ENCODE measurements at regions not wholly inside any gene's neighbourhood (a gene's known extent, or its start where the extent isn't known, plus 50 kb on each side); places are given as distances from the start of the nearest gene placed in this dataset.

DNA sequence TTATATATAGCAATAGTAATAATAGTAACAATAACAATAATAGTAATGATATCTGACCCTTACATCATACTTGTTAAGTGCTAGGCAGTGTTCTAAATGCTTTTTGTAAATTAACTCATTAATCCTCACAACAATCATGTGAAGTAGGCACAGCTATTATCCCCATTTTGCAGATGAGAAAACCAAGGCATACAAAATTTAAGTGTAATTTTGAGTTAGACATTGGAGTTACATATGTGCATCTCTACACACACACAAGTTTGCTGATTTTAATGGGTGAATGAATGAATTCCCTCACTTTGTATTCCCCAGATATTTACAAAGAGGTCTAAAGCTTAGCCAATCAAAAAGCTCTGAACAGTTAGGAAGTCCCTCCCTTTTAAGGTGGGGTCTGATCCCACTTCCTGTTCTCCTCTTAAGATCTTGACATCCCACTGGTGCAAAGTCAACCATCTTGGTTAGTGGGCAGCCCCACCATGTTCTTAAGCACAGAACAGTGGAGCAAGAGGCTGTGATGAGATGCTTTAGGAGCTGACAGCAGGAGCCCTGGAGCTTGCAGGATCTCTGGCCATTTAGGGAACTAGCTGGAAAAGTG lies 85.3 kb upstream of the FOXP4 start:
- peaks cover 14% of the 10 kb centered on the region for H3K27me3 Mint-ChIP-seq
- intact Hi-C loops (cut with micrococcal nuclease), result no loop called here
- DNase-seq (no peak), ATAC-seq (ENCODE audit: low read depth) (no peak)
- no peak overlapping the region for H3K4me3 Mint-ChIP-seq
- ChIA-PET POLR2A (interaction anchor here (1.0 kb wide), 1 partner anchor 86 kb away, joined by 4 read pairs; no protein-coding TSS in a partner anchor), CTCF (interaction anchor here (0.8 to 3.5 kb wide), 9 partner anchors 9 to 222 kb away, joined by 3 to 19 read pairs (median 6); no protein-coding TSS in a partner anchor)
- no peak overlapping the region for H3K27ac Mint-ChIP-seq
- TF ChIP-seq, protein P1, sequence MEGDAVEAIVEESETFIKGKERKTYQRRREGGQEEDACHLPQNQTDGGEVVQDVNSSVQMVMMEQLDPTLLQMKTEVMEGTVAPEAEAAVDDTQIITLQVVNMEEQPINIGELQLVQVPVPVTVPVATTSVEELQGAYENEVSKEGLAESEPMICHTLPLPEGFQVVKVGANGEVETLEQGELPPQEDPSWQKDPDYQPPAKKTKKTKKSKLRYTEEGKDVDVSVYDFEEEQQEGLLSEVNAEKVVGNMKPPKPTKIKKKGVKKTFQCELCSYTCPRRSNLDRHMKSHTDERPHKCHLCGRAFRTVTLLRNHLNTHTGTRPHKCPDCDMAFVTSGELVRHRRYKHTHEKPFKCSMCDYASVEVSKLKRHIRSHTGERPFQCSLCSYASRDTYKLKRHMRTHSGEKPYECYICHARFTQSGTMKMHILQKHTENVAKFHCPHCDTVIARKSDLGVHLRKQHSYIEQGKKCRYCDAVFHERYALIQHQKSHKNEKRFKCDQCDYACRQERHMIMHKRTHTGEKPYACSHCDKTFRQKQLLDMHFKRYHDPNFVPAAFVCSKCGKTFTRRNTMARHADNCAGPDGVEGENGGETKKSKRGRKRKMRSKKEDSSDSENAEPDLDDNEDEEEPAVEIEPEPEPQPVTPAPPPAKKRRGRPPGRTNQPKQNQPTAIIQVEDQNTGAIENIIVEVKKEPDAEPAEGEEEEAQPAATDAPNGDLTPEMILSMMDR (IDR thresholded peaks at IDR 0.05), result no peak
- no peaks in the 10 kb centered on the region for H3K9me3 Mint-ChIP-seq
- H3K36me3 Mint-ChIP-seq (ENCODE audit: low read depth), result no peaks in the 10 kb centered on the region
- H3K4me1 Mint-ChIP-seq, result peaks cover 2% of the 10 kb centered on the region

DNA sequence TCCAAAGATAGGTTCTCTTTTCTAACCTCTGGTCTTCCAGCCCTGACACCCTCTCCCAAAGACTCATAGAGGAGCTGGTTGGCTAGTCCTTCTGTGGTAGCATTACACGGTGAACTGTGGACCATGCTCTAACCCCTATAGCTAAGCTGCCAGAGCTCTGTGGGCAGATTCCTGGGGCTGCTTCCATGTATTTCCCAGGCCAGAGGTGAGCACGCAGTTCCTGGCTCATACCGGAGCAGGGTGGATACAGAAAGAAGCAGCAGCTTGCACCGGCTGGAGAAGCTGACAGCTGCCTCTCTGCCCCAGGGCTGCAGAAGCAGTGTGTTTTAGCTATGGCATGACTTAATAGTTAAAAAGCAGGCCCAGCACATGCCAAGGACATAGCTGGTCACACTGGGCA lies 84.1 kb upstream of the FOXP4 start:
- intact Hi-C loops (cut with micrococcal nuclease), result no loop called here
- CTCF ChIA-PET, result interaction anchor here (0.7 to 4.4 kb wide), 11 partner anchors 10 to 221 kb away, joined by 3 to 50 read pairs (median 5); no protein-coding TSS in a partner anchor

DNA sequence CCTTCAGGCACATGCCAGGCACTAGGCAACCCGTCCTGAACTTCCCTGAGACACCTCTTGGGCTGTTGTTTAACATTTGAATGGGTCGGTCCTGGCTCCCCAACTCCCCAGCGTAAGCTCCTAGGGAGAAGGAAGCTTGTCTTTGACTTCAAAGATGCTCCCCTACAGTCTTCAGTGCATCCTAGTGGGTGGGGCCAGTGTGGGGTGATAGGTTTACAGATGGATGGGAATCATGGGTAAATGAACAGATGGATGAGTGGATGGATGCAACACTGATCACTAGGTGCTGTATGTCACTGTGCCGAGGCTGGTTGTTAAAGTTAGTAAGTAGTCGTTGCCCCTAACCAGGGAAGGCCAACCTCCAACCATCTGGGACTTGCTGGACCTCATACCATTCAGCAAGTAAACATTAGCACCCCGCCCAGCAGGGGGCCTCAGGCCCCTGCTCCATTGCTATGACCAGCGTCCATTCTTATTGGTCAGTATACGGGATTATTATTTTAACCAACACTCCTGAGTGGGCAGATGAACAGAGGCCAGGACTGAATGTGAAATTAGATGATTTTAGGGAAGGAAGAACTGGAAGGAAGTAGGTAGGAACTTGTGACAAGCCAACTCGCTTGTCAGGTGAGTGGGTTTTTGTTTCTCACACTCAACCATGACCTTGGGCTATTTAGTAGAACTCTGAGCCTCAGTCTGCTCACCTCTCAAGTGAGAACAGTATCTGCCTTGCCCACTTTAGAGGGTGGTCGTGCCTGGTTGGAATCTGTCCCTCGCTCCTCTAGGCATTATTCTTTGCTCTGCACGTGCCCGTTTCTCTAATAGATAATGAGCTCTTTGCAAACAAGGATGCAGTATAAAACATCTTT lies 82.9 kb upstream of the FOXP4 start:
- no peak overlapping the region for H3K4me3 Mint-ChIP-seq
- DNase-seq (no peak), ATAC-seq (ENCODE audit: low read depth) (peak; percentile 82)
- peaks cover 31% of the 10 kb centered on the region for H3K27me3 Mint-ChIP-seq
- H3K9me3 Mint-ChIP-seq, result no peaks in the 10 kb centered on the region
- no peak overlapping the region for H3K27ac Mint-ChIP-seq
- H3K4me1 Mint-ChIP-seq, result peaks cover 2% of the 10 kb centered on the region
- TF ChIP-seq, protein P1 (IDR thresholded peaks at IDR 0.05), result peak; percentile 41
- ChIA-PET POLR2A (interaction anchor here (1.5 kb wide), 1 partner anchor 83 kb away, joined by 4 read pairs; the partner anchor contains the start of gene FOXP4), CTCF (interaction anchor here (0.6 to 4.4 kb wide), 12 partner anchors 21 to 139 kb away, joined by 3 to 50 read pairs (median 4); no protein-coding TSS in a partner anchor)
- no peaks in the 10 kb centered on the region for H3K36me3 Mint-ChIP-seq (ENCODE audit: low read depth)
- intact Hi-C loops (cut with micrococcal nuclease), result loop anchor here (1.0 kb wide), 4 partner anchors 85 to 220 kb away; no protein-coding TSS in a partner anchor

More for the DNA sequence above, 84.1 kb upstream of the FOXP4 start:
- TF ChIP-seq, protein P1 (IDR thresholded peaks at IDR 0.05), result no peak
- no peak overlapping the region for H3K27ac Mint-ChIP-seq
- peaks cover 2% of the 10 kb centered on the region for H3K4me1 Mint-ChIP-seq
- no peaks in the 10 kb centered on the region for H3K9me3 Mint-ChIP-seq
- peaks cover 23% of the 10 kb centered on the region for H3K27me3 Mint-ChIP-seq
- no peak overlapping the region for H3K4me3 Mint-ChIP-seq
- POLR2A ChIA-PET, result interaction anchor here (0.7 to 1.1 kb wide), 3 partner anchors 42 to 154 kb away, joined by 3 to 6 read pairs (median 4); no protein-coding TSS in a partner anchor
- no peak for ATAC-seq (ENCODE audit: low read depth)
- no peaks in the 10 kb centered on the region for H3K36me3 Mint-ChIP-seq (ENCODE audit: low read depth)
- no peak for DNase-seq

DNA sequence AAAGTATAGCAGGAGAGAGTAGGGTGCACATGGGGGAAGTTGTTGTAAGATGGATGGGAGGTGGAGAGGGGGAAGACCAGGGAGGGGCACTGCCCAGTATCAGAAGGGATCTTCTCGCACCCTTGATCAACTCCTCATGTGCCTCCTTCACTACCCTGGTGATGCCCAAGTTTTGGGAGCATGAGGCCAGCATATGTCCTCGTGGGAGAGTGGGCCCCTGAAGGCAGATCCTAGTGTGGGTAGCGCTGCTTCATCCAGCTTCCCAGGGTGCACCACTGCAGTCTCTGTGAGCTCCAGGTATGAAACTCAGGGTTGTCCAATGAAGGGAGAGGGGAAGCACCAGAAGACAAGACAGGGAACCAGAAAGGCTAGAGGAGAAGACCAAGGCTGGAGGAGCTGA lies 82.2 kb upstream of the FOXP4 start:
- no peak overlapping the region for H3K4me3 Mint-ChIP-seq
- no peak overlapping the region for H3K27ac Mint-ChIP-seq
- CTCF ChIA-PET, result interaction anchor here (0.6 to 4.4 kb wide), 8 partner anchors 21 to 139 kb away, joined by 3 to 50 read pairs (median 5); no protein-coding TSS in a partner anchor
- TF ChIP-seq, protein P1 (IDR thresholded peaks at IDR 0.05), result no peak
- POLR2A ChIA-PET, result interaction anchor here (1.5 kb wide), 1 partner anchor 83 kb away, joined by 4 read pairs; the partner anchor contains the start of gene FOXP4
- no peak for DNase-seq
- no peak for ATAC-seq (ENCODE audit: low read depth)
- intact Hi-C loops (cut with micrococcal nuclease), result no loop called here
- H3K4me1 Mint-ChIP-seq, result peaks cover 2% of the 10 kb centered on the region
- H3K36me3 Mint-ChIP-seq (ENCODE audit: low read depth), result no peaks in the 10 kb centered on the region
- H3K27me3 Mint-ChIP-seq, result peaks cover 36% of the 10 kb centered on the region
- no peaks in the 10 kb centered on the region for H3K9me3 Mint-ChIP-seq
